Brain microvascular endothelial cell (primary cell): ENCODE measurements at regions not wholly inside any gene's neighbourhood (a gene's known extent, or its start where the extent isn't known, plus 50 kb on each side); places are given as distances from the start of the nearest gene placed in this dataset.

Experiments
- DNase-seq: peaks from one replicate; pipeline ENCODE4 v3.0.0-alpha.2; 2020
- H3K27ac ChIP-seq: fragments of 250-450 bp; sonication (Bioruptor Pico); 2 replicates; pipeline ENCODE4 v1.5.1; 2020; ENCODE audit warnings: mild to moderate bottlenecking, moderate library complexity
- H3K27me3 ChIP-seq: fragments of 250-450 bp; sonication (Bioruptor Pico); replicated peaks from 2 replicates; pipeline ENCODE4 v1.5.1; 2020; ENCODE audit warnings: mild to moderate bottlenecking
- H3K36me3 ChIP-seq: fragments of 250-450 bp; sonication (Bioruptor Pico); replicated peaks from 2 replicates; pipeline ENCODE4 v1.5.1; 2020; ENCODE audit warnings: mild to moderate bottlenecking
- H3K4me3 ChIP-seq: 2 replicates; pipeline ENCODE4 v1.5.1; 2011; ENCODE audit warnings: low read depth, mild to moderate bottlenecking, control low read depth, low read length, moderate library complexity
- CTCF ChIP-seq: IDR thresholded peaks from 2 replicates; pipeline ENCODE4 v1.5.1; 2011; ENCODE audit warnings: low read depth, mild to moderate bottlenecking, moderate library complexity, low read length, control low read depth, inconsistent platforms; ENCODE audit errors: missing control alignments
- in situ Hi-C: cut with HindIII; loops from 2 replicates; pipeline ENCODE4 v1.10.0; 2017; ENCODE audit warnings: low sequenced_read_pairs, low pct_ligation_motif_present

DNA sequence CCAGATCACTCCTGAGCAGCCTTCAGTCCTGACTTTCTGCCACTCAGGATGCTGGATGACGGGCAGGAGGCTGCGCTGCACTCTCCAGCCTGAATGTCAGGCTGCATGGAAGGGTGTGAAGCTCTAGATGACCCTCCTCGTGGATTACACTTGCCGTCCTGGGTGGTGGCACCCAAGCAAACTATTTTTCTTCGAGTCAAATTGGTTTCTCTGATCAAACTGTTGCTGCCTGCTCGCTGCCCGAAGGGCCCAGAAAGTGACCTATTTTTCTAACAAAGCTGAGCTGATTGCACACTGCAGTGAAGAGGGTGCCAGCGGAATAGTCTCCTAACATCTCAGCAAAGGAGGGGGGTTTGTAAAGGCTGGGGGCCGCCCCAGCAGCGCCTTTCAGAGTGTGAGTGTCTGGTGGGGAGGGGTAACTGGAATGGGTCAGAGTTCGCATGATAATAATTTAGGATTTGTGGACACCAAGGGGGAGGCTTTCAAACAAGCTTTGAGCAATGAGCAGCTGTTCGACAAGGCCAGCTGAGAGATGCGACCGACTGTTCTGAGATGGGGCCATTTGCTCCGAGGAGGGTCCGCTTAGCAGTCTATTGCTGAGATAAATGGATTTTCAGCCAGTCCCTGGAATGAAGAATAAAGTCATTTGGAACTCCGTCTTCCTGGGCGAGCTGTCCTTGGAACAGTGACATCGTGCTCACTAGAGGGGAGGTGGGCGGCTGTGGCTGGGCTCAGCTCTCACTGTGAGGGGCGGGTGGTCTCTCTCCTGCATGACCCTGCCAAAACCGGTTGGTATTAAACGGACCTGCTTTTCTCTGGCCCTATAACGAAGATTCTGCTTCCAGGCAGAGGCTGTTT is 537.6 kb downstream of the BRD1 start:
- no peak for TF ChIP-seq CTCF
- Histone ChIP-seq H3K27me3 (no peaks in the 10 kb centered on the region), H3K36me3 (no peaks in the 10 kb centered on the region), H3K4me3 (no peak overlapping the region), H3K27ac (no peak overlapping the region)
- in situ Hi-C loops = no loop called here
- no peak for DNase-seq

DNA sequence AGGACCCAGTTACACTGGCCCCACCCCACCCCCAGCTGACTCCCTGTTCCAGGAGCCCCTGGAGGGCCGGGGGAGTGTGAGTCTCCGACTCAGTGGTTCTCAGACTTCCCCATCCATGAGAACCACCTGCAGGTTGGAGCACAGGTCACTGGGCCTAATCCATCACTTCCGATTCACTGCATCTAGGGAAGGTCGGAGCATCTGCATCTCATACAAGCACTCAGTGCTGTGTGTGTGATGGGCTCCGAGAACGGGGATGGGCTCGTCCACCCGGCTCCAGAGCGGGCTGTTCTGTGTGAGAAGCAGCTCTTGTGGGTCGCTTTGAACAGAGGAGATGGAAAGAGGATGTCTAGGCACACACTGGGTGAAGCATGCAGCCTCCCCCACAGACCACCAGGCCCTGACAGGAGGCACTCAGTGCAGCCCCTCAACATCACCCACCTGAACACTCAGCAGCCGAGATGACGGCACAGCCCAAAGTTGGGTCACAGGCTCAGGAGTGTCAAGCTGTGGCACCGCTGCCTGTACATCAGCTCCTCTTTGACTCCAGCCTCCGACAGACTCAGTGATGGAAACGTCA is 541.4 kb downstream of the BRD1 start:
- DNase-seq = no peak

DNA sequence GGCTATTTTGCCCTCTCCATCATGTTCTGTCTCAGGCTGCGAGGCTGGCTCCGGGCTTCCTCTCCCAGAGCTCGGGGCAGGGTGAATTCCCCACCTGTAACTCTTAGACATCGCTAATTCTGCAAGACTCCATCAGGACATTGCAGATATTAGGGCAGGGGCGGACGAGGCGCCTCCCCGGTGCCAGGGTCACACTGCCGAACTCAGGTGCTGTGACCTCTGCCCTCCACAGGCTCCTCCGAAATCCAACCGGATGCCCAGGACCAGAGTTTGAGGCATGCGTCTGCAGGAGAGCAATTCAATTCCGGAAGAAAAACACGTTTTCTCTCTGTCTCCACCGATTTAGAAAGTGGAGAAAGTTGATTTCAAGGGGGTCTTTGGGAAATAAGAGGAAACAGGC is 542.7 kb downstream of the BRD1 start:
- H3K4me3 ChIP-seq = no peak overlapping the region
- in situ Hi-C loops = no loop called here
- TF ChIP-seq CTCF = no peak
- H3K27me3 ChIP-seq = no peaks in the 10 kb centered on the region
- no peaks in the 10 kb centered on the region for H3K36me3 ChIP-seq
- no peak overlapping the region for H3K27ac ChIP-seq
- DNase-seq = no peak

More for the DNA sequence above, 541.4 kb downstream of the BRD1 start:
- in situ Hi-C loops = no loop called here
- no peaks in the 10 kb centered on the region for H3K36me3 ChIP-seq
- no peak overlapping the region for H3K27ac ChIP-seq
- no peaks in the 10 kb centered on the region for H3K27me3 ChIP-seq
- no peak overlapping the region for H3K4me3 ChIP-seq
- TF ChIP-seq CTCF = no peak

- no peak overlapping the region for H3K27ac ChIP-seq
- no peaks in the 10 kb centered on the region for H3K36me3 ChIP-seq
- no peak overlapping the region for H3K4me3 ChIP-seq
- DNase-seq = no peak
- in situ Hi-C loops = no loop called here
- no peaks in the 10 kb centered on the region for H3K27me3 ChIP-seq
- TF ChIP-seq CTCF = no peak
Measured at GRCh38 chr22:49284056-49284784, 543.5 kb downstream of the BRD1 start.

GRCh38 chr22:49282596-49282995 is 545.1 kb downstream of the BRD1 start:
- Histone ChIP-seq H3K27me3 (no peaks in the 10 kb centered on the region), H3K4me3 (no peak overlapping the region), H3K27ac (no peak overlapping the region), H3K36me3 (no peaks in the 10 kb centered on the region)
- TF ChIP-seq CTCF = no peak
- no peak for DNase-seq
- in situ Hi-C loops = no loop called here
